K562 (cell line): ENCODE measurements at regions not wholly inside any gene's neighbourhood (a gene's known extent, or its start where the extent isn't known, plus 50 kb on each side); places are given as distances from the start of the nearest gene placed in this dataset.

Source experiments
- ATAC-seq: fragments of 200-7000 bp; cut with Tn5 transposase; 3 replicates; pipeline ENCODE4 v1.9.1; 2020; ENCODE audit warnings: moderate library complexity
- BruUV-seq: library from RNA; stranded (reverse); fragments of 400-500 nt; replicated peaks from 2 replicates; lab custom pipeline; 2021; lab: Mats Ljungman, UMichigan
- CTCF ChIA-PET: fragments of 300-600 bp; formaldehyde crosslinking; extraction: SDS; loops from one replicate; lab custom pipeline; 2021; ENCODE audit warnings: low intra/inter-chr PET ratio; lab: Yijun Ruan, JAX
- POLR2A ChIA-PET: fragments of 300-600, 350-650 bp; sonication (Branson Sonifier 250); formaldehyde crosslinking; extraction: SDS; loops from one replicate; lab custom pipeline; 2021; ENCODE audit warnings: antibody characterized with exemption, inconsistent platforms; lab: Yijun Ruan, JAX
- DNase-seq, 4 experiments: peaks; one replicate each; pipeline versions ENCODE4 v3.0.0 to v3.0.0-alpha.2; 2011 to 2018; ENCODE audit warnings: low spot score in 3 of 4, mixed read lengths in 3 of 4; ENCODE audit errors: extremely low read depth in 1 of 4
- FAIRE-seq: peaks from 2 replicates; lab custom pipeline; 2011; peaks lifted over from hg19 to GRCh38; lab: Jason Lieb, UNC
- H2AFZ ChIP-seq: 2 replicates; pipeline ENCODE4 v1.6.0; 2011; ENCODE audit warnings: low read depth, low read length, control low read depth, inconsistent platforms
- H3K27ac ChIP-seq: fragments of 200-600 bp; 3 replicates; pipeline ENCODE4 v1.8.0; 2011; ENCODE audit warnings: low read depth, mild to moderate bottlenecking, control low read depth, inconsistent platforms, low read length, moderate library complexity, mixed read lengths; ENCODE audit errors: extremely low read depth
- H3K27me3 ChIP-seq, 2 experiments: fragments of 300-600 bp in 1 of 2; 2 replicates in 1 of 2; 3 replicates in 1 of 2; pipeline versions ENCODE4 v1.6.0 to v1.8.0; 2011; ENCODE audit warnings: inconsistent platforms in 2 of 2, low read length in 2 of 2, mild to moderate bottlenecking in 1 of 2, mixed read lengths in 1 of 2, moderate library complexity in 1 of 2; ENCODE audit not compliant: control insufficient read depth in 2 of 2, insufficient read depth in 2 of 2
- H3K36me3 ChIP-seq: fragments of 300-600 bp; 3 replicates; pipeline ENCODE4 v1.8.0; 2011; ENCODE audit warnings: mild to moderate bottlenecking, low read length, inconsistent platforms; ENCODE audit not compliant: control insufficient read depth, insufficient read depth
- H3K4me1 ChIP-seq, 2 experiments: fragments of 200-600 bp in 1 of 2; replicated peaks in 1 of 2; 2 replicates in 1 of 2; 3 replicates in 1 of 2; pipeline versions ENCODE4 v1.5.1 to v1.8.0; 2011; ENCODE audit warnings: inconsistent platforms in 2 of 2, low read length in 2 of 2, mild to moderate bottlenecking in 1 of 2, mixed read lengths in 1 of 2, moderate library complexity in 1 of 2; ENCODE audit not compliant: control insufficient read depth in 2 of 2, insufficient read depth in 2 of 2
- H3K4me2 ChIP-seq: 2 replicates; pipeline ENCODE4 v1.6.1; 2011; ENCODE audit warnings: low read length, control low read depth, inconsistent platforms, mixed read lengths; ENCODE audit not compliant: insufficient read depth
- H3K4me3 ChIP-seq: fragments of 200-600 bp; sonication (generic), shearing (Covaris generic); 2 replicates; pipeline ENCODE4 v1.5.1; 2016; ENCODE audit warnings: control low read depth, inconsistent platforms
- H3K79me2 ChIP-seq: fragments of 200-600 bp; 3 replicates; pipeline ENCODE4 v1.8.0; 2011; ENCODE audit warnings: low read length, inconsistent platforms; ENCODE audit not compliant: control insufficient read depth, insufficient read depth
- H3K9ac ChIP-seq, 2 experiments: 2 replicates each; pipeline versions ENCODE4 v1.6.0 to v1.6.1; 2011; ENCODE audit warnings: low read depth in 2 of 2, low read length in 2 of 2, control low read depth in 1 of 2, inconsistent platforms in 1 of 2, mild to moderate bottlenecking in 1 of 2, mixed read lengths in 1 of 2; ENCODE audit not compliant: insufficient read depth in 1 of 2
- H3K9me1 ChIP-seq: one replicate; pipeline ENCODE4 v1.6.0; 2011; ENCODE audit warnings: inconsistent platforms, mild to moderate bottlenecking, low read length, moderate library complexity; ENCODE audit not compliant: control insufficient read depth, insufficient read depth
- H3K9me3 ChIP-seq: replicated peaks from 2 replicates; pipeline ENCODE4 v1.5.1; 2011; ENCODE audit warnings: low read depth, low read length, inconsistent platforms; ENCODE audit not compliant: control insufficient read depth, insufficient read depth
- H4K20me1 ChIP-seq: replicated peaks from 2 replicates; pipeline ENCODE4 v1.6.1; 2011; ENCODE audit warnings: low read length, inconsistent platforms, mixed read lengths; ENCODE audit not compliant: control insufficient read depth, insufficient read depth
- FOXK1 ChIP-seq: sonication (generic); formaldehyde crosslinking; IDR thresholded peaks from 2 replicates; pipeline ENCODE4 v1.8.0; 2022; ENCODE audit warnings: missing genetic modification reagents, mild to moderate bottlenecking, borderline replicate concordance
- MNT ChIP-seq, 2 experiments: fragments of 450-650 bp; conservative IDR thresholded peaks; 2 replicates each; pipeline ENCODE4 v1.6.1; 2017; ENCODE audit warnings: mild to moderate bottlenecking in 2 of 2, moderate library complexity in 2 of 2
- MYNN ChIP-seq, 2 experiments: sonication (generic); formaldehyde crosslinking in 1 of 2; IDR thresholded peaks; 2 replicates each; pipeline versions ENCODE4 v1.5.0 to v1.6.1; 2016 to 2020; ENCODE audit warnings: antibody characterized with exemption in 1 of 2, missing genetic modification reagents in 1 of 2
- PRMT5 ChIP-seq: sonication (generic); formaldehyde crosslinking; IDR thresholded peaks from 2 replicates; pipeline ENCODE4 v1.5.0; 2020; ENCODE audit warnings: missing genetic modification reagents
- SNIP1 ChIP-seq: fragments of 450-650 bp; IDR thresholded peaks from 2 replicates; pipeline ENCODE4 v1.7.1; 2017; ENCODE audit warnings: low read depth, mild to moderate bottlenecking
- XRCC5 ChIP-seq: fragments of 200-400 bp; formaldehyde crosslinking; IDR thresholded peaks from 2 replicates; pipeline ENCODE4 v1.6.1; 2017; ENCODE audit warnings: low read depth, mild to moderate bottlenecking, low read length
- ZBTB17 ChIP-seq: fragments of 450-650 bp; formaldehyde crosslinking; IDR thresholded peaks from 2 replicates; pipeline ENCODE4 v1.4.0; 2020; ENCODE audit warnings: mild to moderate bottlenecking
- ZNF717 ChIP-seq: fragments of 250-450 bp; sonication (Bioruptor Pico); IDR thresholded peaks from 2 replicates; pipeline ENCODE4 v1.5.0; 2021
- WGBS: fragments of 100-300 bp; shearing (Covaris generic); methylation state at CpG from one replicate; pipeline ENCODE4 v1.1.6; 2016; ENCODE audit warnings: low coverage, mixed read lengths; ENCODE audit not compliant: insufficient coverage; ENCODE audit errors: missing lambda C conversion rate; 5-methylcytosine and 5-hydroxymethylcytosine counted together
- in situ Hi-C: fragments of 300-500 bp; cut with MboI; formaldehyde crosslinking; loops from 4 replicates; pipeline ENCODE4 v1.15.0; 2018; ENCODE audit warnings: inconsistent platforms, mixed read lengths
- intact Hi-C: fragments of 100-400 bp; cut with micrococcal nuclease; formaldehyde crosslinking; loops from 2 replicates; pipeline ENCODE4 v1.14.2; 2022

- no peak for TF ChIP-seq MNT (conservative IDR thresholded peaks at IDR 0.05)
- TF ChIP-seq SNIP1: no peak
- TF ChIP-seq FOXK1 (CRISPR knock-in tag): no peak
- no peak for TF ChIP-seq XRCC5
- no peak for TF ChIP-seq PRMT5 (CRISPR knock-in tag)
Measured at GRCh38 chr14:85764822-85765221, 234.9 kb downstream of the FLRT2 start (continued).

GRCh38 chr14:85762526-85762925 lies 232.6 kb downstream of the FLRT2 start:
- no peaks in the 10 kb centered on the region for H3K79me2 ChIP-seq
- no peaks in the 10 kb centered on the region for H3K4me1 ChIP-seq
- no peaks in the 10 kb centered on the region for H3K9me3 ChIP-seq
- no peak for FAIRE-seq
- H3K4me2 ChIP-seq: no peak overlapping the region
- ChIA-PET CTCF (no interaction called here), POLR2A (no interaction called here)
- no peak overlapping the region for H2AFZ ChIP-seq
- no peak overlapping the region for H3K27ac ChIP-seq
- BruUV-seq: no TSS peak
- no peaks in the 10 kb centered on the region for H3K36me3 ChIP-seq
- TF ChIP-seq ZNF717 (CRISPR knock-in tag): no peak
- no peak for TF ChIP-seq ZBTB17
- no peak for TF ChIP-seq MYNN (IDR thresholded peaks at IDR 0.05)
- TF ChIP-seq MYNN (CRISPR knock-in tag; IDR thresholded peaks at IDR 0.05): no peak
- ATAC-seq: no peak
- no peak overlapping the region for H3K9ac ChIP-seq
- WGBS: 4% methylated on average over 4 of the region's 4 CpGs
- no peaks in the 10 kb centered on the region for H4K20me1 ChIP-seq
- no peaks in the 10 kb centered on the region for H3K27me3 ChIP-seq
- H3K9me1 ChIP-seq: no peaks in the 10 kb centered on the region
- no peak overlapping the region for H3K4me3 ChIP-seq
- no peak for DNase-seq
- in situ Hi-C loops (no loop called here), intact Hi-C loops (no loop called here)
